Pancreas (tissue), 10 donors: ENCODE measurements at regions not wholly inside any gene's neighbourhood (a gene's known extent, or its start where the extent isn't known, plus 50 kb on each side); places are given as distances from the start of the nearest gene placed in this dataset.

Experiments used
- ATAC-seq, 4 donors: fragments of 200-7000 bp; cut with Tn5 transposase; one replicate each; pipeline versions ENCODE4 v1.8.0 to v1.9.1; 2020; ENCODE audit warnings: mild to moderate bottlenecking in 4 of 4, moderate library complexity in 4 of 4
- DNase-seq, 6 donors: peaks; one replicate each; pipeline ENCODE4 v3.0.0-alpha.2; 2020
- FAIRE-seq: peaks from 2 replicates; lab custom pipeline; 2012; peaks lifted over from hg19 to GRCh38; lab: Jason Lieb, UNC
- H3K27ac ChIP-seq, 4 donors: fragments of 200-600 bp; sonication (generic); 1 replicate in 3 of 4; 2 replicates in 1 of 4; pipeline versions ENCODE4 v1.5.0 to v1.8.0; 2020
- H3K27me3 ChIP-seq, 4 donors: fragments of 200-600 bp; one replicate each; pipeline ENCODE4 v1.8.0; 2021
- H3K36me3 ChIP-seq, 3 donors: fragments of 200-600 bp; sonication (generic) in 1 of 3; one replicate each; pipeline versions ENCODE4 v1.5.0 to v1.8.0; 2020 to 2021
- H3K4me1 ChIP-seq, 3 donors: fragments of 200-600 bp; one replicate each; pipeline ENCODE4 v1.8.0; 2021
- H3K4me3 ChIP-seq, 4 donors: fragments of 200-600 bp; sonication (generic) in 2 of 4; one replicate each; pipeline versions ENCODE4 v1.5.0 to v1.8.0; 2020 to 2021
- H3K9me3 ChIP-seq, 4 donors: fragments of 200-600 bp; one replicate each; pipeline ENCODE4 v1.8.0; 2021
- CTCF ChIP-seq, 4 donors: fragments of 200-600 bp; sonication (generic) in 3 of 4; IDR thresholded peaks; one replicate each; pipeline versions ENCODE4 v1.5.0 to v1.8.0; 2021; ENCODE audit warnings: antibody characterized with exemption in 4 of 4
- whole genome bisulfite sequencing, 2 donors: extraction: QIAGEN DNeasy Blood & Tissue Kit; methylation state at CpG; one replicate each; pipeline ENCODE4 v1.1.7; 2013; 5-methylcytosine and 5-hydroxymethylcytosine counted together
- intact Hi-C, 3 donors: fragments of 100-400 bp; cut with DNase I; formaldehyde crosslinking; loops; one replicate each; pipeline versions ENCODE4 v1.11.1 to v1.14.2; 2022
- donor health status: healthy with polysubstance abuse.
- donor health status: DM: no; HTN: no; CAD: no; lungs with moderate emphysema.
- donor health status: DM: no; HTN: no; CAD: no.
- donor health status: control.
- donor health status: control.
- donor health status: Bipolar disorder and iron deficiency.
- donor health status: DM: yes; HTN: yes; CAD: no.
- donor health status: DM: no; HTN: no; CAD: no.
- donor health status: DM: no; HTN: no; CAD: no.
- donor health status: DM: yes; HTN: yes; CAD: no.

- no peak for DNase-seq
- Histone ChIP-seq H3K4me3 (no peak overlapping the region), H3K36me3 (no peaks in the 10 kb centered on the region), H3K27ac (no peak overlapping the region), H3K27me3 (no peaks in the 10 kb centered on the region), H3K9me3 (no peaks in the 10 kb centered on the region), H3K4me1 (no peaks in the 10 kb centered on the region)
- FAIRE-seq: no peak
- no peak for ATAC-seq
- no peak for TF ChIP-seq CTCF (IDR thresholded peaks at IDR 0.05)
- intact Hi-C loops: no loop called here
- 34 to 52% methylated on average over 2 of the region's 2 CpGs for WGBS, 2 donors
Measured at GRCh38 chr6:168941036-168941435, 312.6 kb downstream of the THBS2 start.

GRCh38 chr6:168939796-168940195 is 313.9 kb downstream of the THBS2 start:
- intact Hi-C loops: no loop called here
- TF ChIP-seq CTCF (IDR thresholded peaks at IDR 0.05): no peak
- Histone ChIP-seq H3K27me3 (no peaks in the 10 kb centered on the region), H3K27ac (no peak overlapping the region), H3K36me3 (no peaks in the 10 kb centered on the region), H3K9me3 (no peaks in the 10 kb centered on the region), H3K4me1 (no peaks in the 10 kb centered on the region), H3K4me3 (no peak overlapping the region)
- no peak for DNase-seq
- no peak for ATAC-seq
- FAIRE-seq: no peak
- 57 to 61% methylated on average over 13 of the region's 13 CpGs for WGBS, 2 donors

GRCh38 chr6:168939041-168939440 is 314.6 kb downstream of the THBS2 start:
- Histone ChIP-seq H3K9me3 (no peaks in the 10 kb centered on the region), H3K27ac (no peak overlapping the region), H3K27me3 (no peaks in the 10 kb centered on the region), H3K4me1 (no peaks in the 10 kb centered on the region), H3K4me3 (no peak overlapping the region), H3K36me3 (no peaks in the 10 kb centered on the region)
- no peak for FAIRE-seq
- 33 to 35% methylated on average over 4 of the region's 4 CpGs for WGBS, 2 donors
- no peak for ATAC-seq
- TF ChIP-seq CTCF (IDR thresholded peaks at IDR 0.05): no peak
- intact Hi-C loops: no loop called here
- DNase-seq: no peak

GRCh38 chr6:168938546-168938945 is 315.1 kb downstream of the THBS2 start:
- no peaks in the 10 kb centered on the region for H3K9me3 ChIP-seq
- intact Hi-C loops: no loop called here
- no peaks in the 10 kb centered on the region for H3K36me3 ChIP-seq
- FAIRE-seq (no peak), ATAC-seq (no peak), DNase-seq (no peak)
- H3K4me3 ChIP-seq: no peak overlapping the region
- TF ChIP-seq CTCF (IDR thresholded peaks at IDR 0.05): no peak
- H3K4me1 ChIP-seq: no peaks in the 10 kb centered on the region
- H3K27ac ChIP-seq: no peak overlapping the region
- 55 to 63% methylated on average over 12 of the region's 12 CpGs for WGBS, 2 donors
- no peaks in the 10 kb centered on the region for H3K27me3 ChIP-seq

GRCh38 chr6:168937054-168937453 is 316.6 kb downstream of the THBS2 start:
- DNase-seq (no peak), FAIRE-seq (no peak), ATAC-seq (no peak)
- Histone ChIP-seq H3K9me3 (no peaks in the 10 kb centered on the region), H3K27me3 (no peaks in the 10 kb centered on the region), H3K36me3 (no peaks in the 10 kb centered on the region), H3K4me3 (no peak overlapping the region), H3K27ac (no peak overlapping the region), H3K4me1 (no peaks in the 10 kb centered on the region)
- 56 to 66% methylated on average over 7 of the region's 7 CpGs for WGBS, 2 donors
- TF ChIP-seq CTCF (IDR thresholded peaks at IDR 0.05): no peak
- intact Hi-C loops: no loop called here
